ENCODE measurements at regions not wholly inside any gene's neighbourhood (a gene's known extent, or its start where the extent isn't known, plus 50 kb on each side); places are given as distances from the start of the nearest gene placed in this dataset.
A peak's percentile ranks its signal among the peaks of the same experiment; 100 is the strongest.

DNA sequence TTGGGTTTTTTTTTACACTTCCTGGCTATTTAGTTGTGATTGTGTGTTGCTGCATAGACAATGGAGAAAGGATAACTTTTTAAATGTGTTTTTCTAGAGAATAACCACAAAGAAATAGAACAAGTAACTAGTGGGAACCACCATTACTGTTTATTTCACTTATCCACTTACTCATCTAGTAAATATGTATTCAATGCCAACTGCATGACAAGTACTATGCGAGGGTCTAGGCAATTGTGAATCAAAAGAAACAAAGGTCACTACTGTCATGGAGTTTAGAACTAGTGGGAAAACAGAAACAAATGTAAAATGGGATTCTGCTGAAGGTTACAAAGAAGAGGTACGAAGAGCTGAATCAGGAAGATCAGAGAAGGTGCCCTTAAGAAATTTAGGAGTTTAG lies 600.9 kb upstream of the ROBO2 start:
- Mint-ChIP-seq H3K36me3 (ENCODE audit: low read depth, unreplicated experiment) (no peaks in the 10 kb centered on the region), H3K27ac (ENCODE audit: unreplicated experiment) (peak overlapping the region; percentile 81), H3K9me3 (ENCODE audit: unreplicated experiment) (no peaks in the 10 kb centered on the region), H3K4me1 (ENCODE audit: unreplicated experiment) (peaks cover 21% of the 10 kb centered on the region), H3K4me3 (ENCODE audit: unreplicated experiment) (no peak overlapping the region), H3K27me3 (ENCODE audit: unreplicated experiment) (no peaks in the 10 kb centered on the region)
- DNase-seq (ENCODE audit: low spot score), result no peak
- TF ChIP-seq CTCF (IDR thresholded peaks at IDR 0.05; ENCODE audit: unreplicated experiment), result no peak

- no peak for TF ChIP-seq CTCF (IDR thresholded peaks at IDR 0.05; ENCODE audit: unreplicated experiment)
- Mint-ChIP-seq H3K36me3 (ENCODE audit: low read depth, unreplicated experiment) (no peaks in the 10 kb centered on the region), H3K27ac (ENCODE audit: unreplicated experiment) (no peak overlapping the region), H3K9me3 (ENCODE audit: unreplicated experiment) (no peaks in the 10 kb centered on the region), H3K4me1 (ENCODE audit: unreplicated experiment) (peaks cover 16% of the 10 kb centered on the region), H3K27me3 (ENCODE audit: unreplicated experiment) (no peaks in the 10 kb centered on the region), H3K4me3 (ENCODE audit: unreplicated experiment) (no peak overlapping the region)
- no peak for DNase-seq (ENCODE audit: low spot score)
Observed at GRCh38 chr3:76442374-76442915, 597.5 kb upstream of the ROBO2 start.

GRCh38 chr3:76456322-76456721 lies 583.6 kb upstream of the ROBO2 start:
- H3K4me1 Mint-ChIP-seq (ENCODE audit: unreplicated experiment), result no peaks in the 10 kb centered on the region
- DNase-seq (ENCODE audit: low spot score), result no peak
- no peak overlapping the region for H3K27ac Mint-ChIP-seq (ENCODE audit: unreplicated experiment)
- H3K27me3 Mint-ChIP-seq (ENCODE audit: unreplicated experiment), result no peaks in the 10 kb centered on the region
- H3K4me3 Mint-ChIP-seq (ENCODE audit: unreplicated experiment), result no peak overlapping the region
- no peaks in the 10 kb centered on the region for H3K36me3 Mint-ChIP-seq (ENCODE audit: low read depth, unreplicated experiment)
- TF ChIP-seq CTCF (IDR thresholded peaks at IDR 0.05; ENCODE audit: unreplicated experiment), result no peak
- no peaks in the 10 kb centered on the region for H3K9me3 Mint-ChIP-seq (ENCODE audit: unreplicated experiment)

- H3K4me1 Mint-ChIP-seq (ENCODE audit: unreplicated experiment), result no peaks in the 10 kb centered on the region
- no peaks in the 10 kb centered on the region for H3K27me3 Mint-ChIP-seq (ENCODE audit: unreplicated experiment)
- TF ChIP-seq CTCF (IDR thresholded peaks at IDR 0.05; ENCODE audit: unreplicated experiment), result no peak
- no peak overlapping the region for H3K4me3 Mint-ChIP-seq (ENCODE audit: unreplicated experiment)
- no peak for DNase-seq (ENCODE audit: low spot score)
- H3K27ac Mint-ChIP-seq (ENCODE audit: unreplicated experiment), result no peak overlapping the region
- no peaks in the 10 kb centered on the region for H3K36me3 Mint-ChIP-seq (ENCODE audit: low read depth, unreplicated experiment)
- no peaks in the 10 kb centered on the region for H3K9me3 Mint-ChIP-seq (ENCODE audit: unreplicated experiment)
Observed at GRCh38 chr3:76463501-76463900, 576.4 kb upstream of the ROBO2 start.

DNA sequence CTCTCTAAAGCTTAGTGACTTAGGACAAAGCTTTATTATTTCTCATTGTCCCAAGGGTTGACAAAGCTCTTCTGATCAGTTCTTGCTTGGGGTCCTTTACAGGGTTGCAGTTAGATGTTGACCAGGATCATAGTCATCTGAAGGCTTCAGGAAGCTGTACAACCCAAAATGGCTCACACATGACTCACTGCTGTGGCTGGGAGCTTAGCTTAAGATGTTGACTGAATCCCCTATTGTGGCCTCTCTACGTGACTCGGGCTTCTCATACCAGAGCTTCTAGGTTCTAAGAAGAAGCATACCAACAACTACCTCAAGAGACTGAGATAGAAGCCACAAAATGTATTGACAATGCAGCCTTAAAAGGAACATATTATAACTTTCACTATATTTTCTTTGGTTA lies 569.6 kb upstream of the ROBO2 start:
- Mint-ChIP-seq H3K4me1 (ENCODE audit: unreplicated experiment) (no peaks in the 10 kb centered on the region), H3K27me3 (ENCODE audit: unreplicated experiment) (peaks cover 1% of the 10 kb centered on the region), H3K36me3 (ENCODE audit: low read depth, unreplicated experiment) (no peaks in the 10 kb centered on the region), H3K27ac (ENCODE audit: unreplicated experiment) (no peak overlapping the region), H3K9me3 (ENCODE audit: unreplicated experiment) (no peaks in the 10 kb centered on the region), H3K4me3 (ENCODE audit: unreplicated experiment) (no peak overlapping the region)
- TF ChIP-seq CTCF (IDR thresholded peaks at IDR 0.05; ENCODE audit: unreplicated experiment), result no peak
- DNase-seq (ENCODE audit: low spot score), result no peak

Measured in endothelial cell (in vitro differentiated cells).